PFSK-1 (cell line): ENCODE measurements at regions not wholly inside any gene's neighbourhood (a gene's known extent, or its start where the extent isn't known, plus 50 kb on each side); places are given as distances from the start of the nearest gene placed in this dataset.

ENCODE experiments used
- POLR2AphosphoS5 ChIP-seq: IDR thresholded peaks from 2 replicates; pipeline ENCODE4 v1.6.1; 2012; ENCODE audit warnings: low read depth, mild to moderate bottlenecking, control low read depth, low read length, moderate library complexity
- SIN3A ChIP-seq: IDR thresholded peaks from 2 replicates; pipeline ENCODE4 v1.6.1; 2012; ENCODE audit warnings: mild to moderate bottlenecking, low read length, moderate library complexity, borderline replicate concordance; ENCODE audit not compliant: insufficient read depth
- TF ChIP-seq, protein P1 (sequence below), 2 experiments: IDR thresholded peaks; 2 replicates each; pipeline versions ENCODE4 v1.6.1 to v1.8.0; 2011 to 2012; ENCODE audit warnings: low read depth in 2 of 2, low read length in 2 of 2, control low read depth in 1 of 2, inconsistent platforms in 1 of 2, mild to moderate bottlenecking in 1 of 2, moderate library complexity in 1 of 2; ENCODE audit not compliant: insufficient read depth in 1 of 2

DNA sequence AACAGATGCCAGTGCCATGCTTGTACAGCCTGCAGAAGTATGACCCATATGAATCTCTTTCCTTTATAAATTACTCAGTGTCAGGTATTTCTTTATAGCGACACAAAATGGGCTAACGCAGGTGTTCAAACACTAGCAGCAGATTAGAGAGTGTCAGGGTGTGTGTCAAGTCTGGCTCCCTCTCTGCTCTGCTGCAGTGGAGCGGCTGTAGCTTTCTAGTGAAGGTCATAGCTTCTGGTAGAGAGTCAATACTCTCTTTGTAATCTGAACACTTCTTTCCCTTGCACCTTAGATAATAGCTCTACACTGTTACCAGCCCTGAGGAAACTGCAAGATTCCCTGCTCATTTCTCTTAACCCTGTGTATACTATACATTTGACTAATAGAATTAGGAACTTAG lies 483.2 kb upstream of the TGFBR2 start:
- TF ChIP-seq POLR2AphosphoS5 (no peak), SIN3A (no peak)
- TF ChIP-seq, protein P1, sequence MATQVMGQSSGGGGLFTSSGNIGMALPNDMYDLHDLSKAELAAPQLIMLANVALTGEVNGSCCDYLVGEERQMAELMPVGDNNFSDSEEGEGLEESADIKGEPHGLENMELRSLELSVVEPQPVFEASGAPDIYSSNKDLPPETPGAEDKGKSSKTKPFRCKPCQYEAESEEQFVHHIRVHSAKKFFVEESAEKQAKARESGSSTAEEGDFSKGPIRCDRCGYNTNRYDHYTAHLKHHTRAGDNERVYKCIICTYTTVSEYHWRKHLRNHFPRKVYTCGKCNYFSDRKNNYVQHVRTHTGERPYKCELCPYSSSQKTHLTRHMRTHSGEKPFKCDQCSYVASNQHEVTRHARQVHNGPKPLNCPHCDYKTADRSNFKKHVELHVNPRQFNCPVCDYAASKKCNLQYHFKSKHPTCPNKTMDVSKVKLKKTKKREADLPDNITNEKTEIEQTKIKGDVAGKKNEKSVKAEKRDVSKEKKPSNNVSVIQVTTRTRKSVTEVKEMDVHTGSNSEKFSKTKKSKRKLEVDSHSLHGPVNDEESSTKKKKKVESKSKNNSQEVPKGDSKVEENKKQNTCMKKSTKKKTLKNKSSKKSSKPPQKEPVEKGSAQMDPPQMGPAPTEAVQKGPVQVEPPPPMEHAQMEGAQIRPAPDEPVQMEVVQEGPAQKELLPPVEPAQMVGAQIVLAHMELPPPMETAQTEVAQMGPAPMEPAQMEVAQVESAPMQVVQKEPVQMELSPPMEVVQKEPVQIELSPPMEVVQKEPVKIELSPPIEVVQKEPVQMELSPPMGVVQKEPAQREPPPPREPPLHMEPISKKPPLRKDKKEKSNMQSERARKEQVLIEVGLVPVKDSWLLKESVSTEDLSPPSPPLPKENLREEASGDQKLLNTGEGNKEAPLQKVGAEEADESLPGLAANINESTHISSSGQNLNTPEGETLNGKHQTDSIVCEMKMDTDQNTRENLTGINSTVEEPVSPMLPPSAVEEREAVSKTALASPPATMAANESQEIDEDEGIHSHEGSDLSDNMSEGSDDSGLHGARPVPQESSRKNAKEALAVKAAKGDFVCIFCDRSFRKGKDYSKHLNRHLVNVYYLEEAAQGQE (IDR thresholded peaks at IDR 0.05; ENCODE audit: insufficient read depth in 1 of 2, low read depth in 2 of 2, low read length in 2 of 2) = no peak
